ENCODE measurements at regions not wholly inside any gene's neighbourhood (a gene's known extent, or its start where the extent isn't known, plus 50 kb on each side); places are given as distances from the start of the nearest gene placed in this dataset.

GRCh38 chr12:16726879-16727278 is 120.9 kb upstream of the LMO3 start:
- TF ChIP-seq POLR2A (IDR thresholded peaks at IDR 0.05) (no peak), CTCF (IDR thresholded peaks at IDR 0.05) (no peak)
